WTC11 (cell line): ENCODE measurements at regions not wholly inside any gene's neighbourhood (a gene's known extent, or its start where the extent isn't known, plus 50 kb on each side); places are given as distances from the start of the nearest gene placed in this dataset.
A peak's percentile ranks its signal among the peaks of the same experiment; 100 is the strongest.

Experiments
- ATAC-seq: fragments of 200-7000 bp; cut with Tn5 transposase; 2 replicates; pipeline ENCODE4 v1.10.0; 2021; ENCODE audit warnings: mild to moderate bottlenecking, moderate library complexity
- CTCF ChIA-PET: fragments of 300-600 bp; sonication (Branson Sonifier 250); formaldehyde crosslinking; loops from one replicate; lab custom pipeline; 2021; ENCODE audit warnings: antibody characterized with exemption; lab: Charles Lee
- POLR2A ChIA-PET: fragments of 350-600 bp; sonication (Branson Sonifier 250); formaldehyde crosslinking; loops from one replicate; lab custom pipeline; 2021; ENCODE audit warnings: antibody characterized with exemption; lab: Charles Lee
- DNase-seq: peaks from one replicate; pipeline ENCODE4 v3.0.0; 2021; ENCODE audit warnings: low spot score
- H3K27ac Mint-ChIP-seq: 2 replicates; pipeline ENCODE4 v1.8.0; 2021; ENCODE audit warnings: mixed read lengths
- H3K27me3 Mint-ChIP-seq: 2 replicates; pipeline ENCODE4 v1.8.0; 2021; ENCODE audit warnings: low read depth, mild to moderate bottlenecking, moderate library complexity, mixed read lengths
- H3K36me3 Mint-ChIP-seq: 2 replicates; pipeline ENCODE4 v1.8.0; 2021; ENCODE audit warnings: mixed read lengths
- H3K4me1 Mint-ChIP-seq: 2 replicates; pipeline ENCODE4 v1.8.0; 2022; ENCODE audit warnings: mixed read lengths
- H3K4me3 Mint-ChIP-seq: 2 replicates; pipeline ENCODE4 v1.8.0; 2021; ENCODE audit warnings: mild to moderate bottlenecking, moderate library complexity, mixed read lengths
- H3K9me3 Mint-ChIP-seq: 2 replicates; pipeline ENCODE4 v1.8.0; 2021; ENCODE audit warnings: mixed read lengths
- E2F1 ChIP-seq: sonication (generic); formaldehyde crosslinking; IDR thresholded peaks from 2 replicates; pipeline ENCODE4 v1.8.0; 2022; ENCODE audit warnings: mild to moderate bottlenecking, missing genetic modification reagents
- ETV6 ChIP-seq: sonication (generic); formaldehyde crosslinking; IDR thresholded peaks from 2 replicates; pipeline ENCODE4 v1.8.1; 2022; ENCODE audit warnings: mild to moderate bottlenecking, missing genetic modification reagents
- FOXJ3 ChIP-seq: sonication (generic); formaldehyde crosslinking; IDR thresholded peaks from 2 replicates; pipeline ENCODE4 v1.9.0; 2021; ENCODE audit warnings: missing genetic modification reagents, mild to moderate bottlenecking, borderline replicate concordance
- FOXK1 ChIP-seq: sonication (generic); formaldehyde crosslinking; IDR thresholded peaks from 2 replicates; pipeline ENCODE4 v1.8.0; 2022; ENCODE audit warnings: mild to moderate bottlenecking, moderate library complexity, missing genetic modification reagents
- JAZF1 ChIP-seq: fragments of 250-450 bp; sonication (Bioruptor Pico); IDR thresholded peaks from 2 replicates; pipeline ENCODE4 v1.9.0; 2021; ENCODE audit warnings: moderate library complexity, mild to moderate bottlenecking, inconsistent platforms
- NR1H2 ChIP-seq: sonication (generic); formaldehyde crosslinking; IDR thresholded peaks from 2 replicates; pipeline ENCODE4 v1.9.0; 2021; ENCODE audit warnings: mild to moderate bottlenecking, moderate library complexity, missing genetic modification reagents
- NR2C2 ChIP-seq: sonication (generic); formaldehyde crosslinking; IDR thresholded peaks from 2 replicates; pipeline ENCODE4 v1.8.0; 2022; ENCODE audit warnings: mild to moderate bottlenecking, missing genetic modification reagents
- RORB ChIP-seq: fragments of 250-450 bp; sonication (Bioruptor Pico); IDR thresholded peaks from 2 replicates; pipeline ENCODE4 v1.9.0; 2021; ENCODE audit warnings: mild to moderate bottlenecking
- TEAD1 ChIP-seq: sonication (generic); formaldehyde crosslinking; IDR thresholded peaks from 2 replicates; pipeline ENCODE4 v1.8.0; 2022; ENCODE audit warnings: mild to moderate bottlenecking, missing genetic modification reagents
- TEAD4 ChIP-seq: sonication (generic); formaldehyde crosslinking; IDR thresholded peaks from 2 replicates; pipeline ENCODE4 v1.8.0; 2022; ENCODE audit warnings: mild to moderate bottlenecking, missing genetic modification reagents
- ZMAT4 ChIP-seq: fragments of 250-450 bp; sonication (Bioruptor Pico); IDR thresholded peaks from 2 replicates; pipeline ENCODE4 v1.9.0; 2021; ENCODE audit warnings: mild to moderate bottlenecking
- ZNF121 ChIP-seq: sonication (generic); formaldehyde crosslinking; IDR thresholded peaks from 2 replicates; pipeline ENCODE4 v1.8.0; 2023; ENCODE audit warnings: missing genetic modification reagents
- ZNF396 ChIP-seq: fragments of 250-450 bp; sonication (Bioruptor Pico); IDR thresholded peaks from 2 replicates; pipeline ENCODE4 v1.8.0; 2021; ENCODE audit warnings: mild to moderate bottlenecking, moderate library complexity, borderline replicate concordance
- TF ChIP-seq, protein P1 (sequence below): sonication (generic); formaldehyde crosslinking; conservative IDR thresholded peaks from 2 replicates; pipeline ENCODE4 v1.8.1; 2023; ENCODE audit warnings: mild to moderate bottlenecking, low read depth, missing genetic modification reagents, moderate library complexity
- TF ChIP-seq, protein P2 (sequence below): sonication (generic); formaldehyde crosslinking; IDR thresholded peaks from 2 replicates; pipeline ENCODE4 v1.8.0; 2023; ENCODE audit warnings: mild to moderate bottlenecking, missing genetic modification reagents

DNA sequence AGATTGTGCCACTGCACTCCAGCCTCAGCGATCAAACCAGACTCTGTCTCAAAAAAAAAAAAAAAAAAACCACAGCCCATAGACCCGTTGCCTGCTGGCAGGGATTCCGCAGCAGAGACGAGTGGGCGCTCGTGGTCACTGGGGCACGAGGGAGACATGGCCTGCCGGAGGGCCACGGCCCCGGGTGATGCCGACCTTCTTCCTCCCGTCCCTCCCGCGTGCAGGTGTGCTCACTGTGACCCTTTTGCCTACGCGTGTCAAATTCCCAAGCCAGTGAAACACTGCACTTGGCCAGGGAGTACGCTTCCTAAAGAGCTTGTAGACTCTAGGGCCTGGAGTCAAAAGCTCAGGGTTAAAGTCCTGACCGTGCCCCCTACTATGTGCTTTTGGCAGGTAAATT, 397.6 kb upstream of the MYT1L start:
- Mint-ChIP-seq H3K4me3 (no peak overlapping the region), H3K4me1 (peaks cover 11% of the 10 kb centered on the region), H3K36me3 (no peaks in the 10 kb centered on the region), H3K27ac (peak overlapping the region; percentile 63; the same call in 1 of the 2 replicates), H3K9me3 (no peaks in the 10 kb centered on the region), H3K27me3 (no peaks in the 10 kb centered on the region)
- POLR2A ChIA-PET = no interaction called here
- no peak for ATAC-seq
- CTCF ChIA-PET = no interaction called here
- DNase-seq = no peak
- TF ChIP-seq RORB (no peak), JAZF1 (CRISPR knock-in tag) (no peak), FOXK1 (no peak), E2F1 (no peak), NR1H2 (CRISPR knock-in tag) (no peak), FOXJ3 (no peak)

DNA sequence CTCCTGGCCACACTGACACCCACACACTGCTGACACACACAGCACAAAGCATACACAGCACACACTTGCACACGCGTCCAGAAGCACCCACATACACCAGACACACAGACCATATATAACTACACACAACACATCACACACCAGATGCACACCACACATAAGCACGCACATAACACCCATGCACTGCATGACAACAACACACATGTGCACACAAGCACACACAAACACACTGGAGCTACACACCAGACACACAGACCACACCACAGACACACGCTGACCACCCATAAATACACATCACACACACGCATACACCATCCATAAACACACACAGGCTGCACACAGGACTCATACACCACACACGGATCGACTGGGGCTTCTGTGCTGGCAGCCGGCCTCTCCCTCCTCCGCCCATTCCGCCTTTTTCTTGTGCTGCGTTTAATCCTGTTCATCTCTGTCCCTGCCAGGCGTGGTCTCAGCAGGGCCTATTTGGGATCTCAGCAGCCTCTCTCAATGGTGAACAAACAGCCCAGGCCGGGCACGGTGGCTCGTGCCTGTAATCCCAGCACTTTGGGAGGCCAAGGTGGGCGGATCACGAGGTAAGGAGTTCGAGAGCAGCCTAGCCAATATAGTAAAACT, 396.9 kb upstream of the MYT1L start:
- ATAC-seq = no peak
- H3K27me3 Mint-ChIP-seq = no peaks in the 10 kb centered on the region
- ChIA-PET POLR2A (no interaction called here), CTCF (no interaction called here)
- no peak overlapping the region for H3K27ac Mint-ChIP-seq
- no peaks in the 10 kb centered on the region for H3K9me3 Mint-ChIP-seq
- TF ChIP-seq, protein P1, sequence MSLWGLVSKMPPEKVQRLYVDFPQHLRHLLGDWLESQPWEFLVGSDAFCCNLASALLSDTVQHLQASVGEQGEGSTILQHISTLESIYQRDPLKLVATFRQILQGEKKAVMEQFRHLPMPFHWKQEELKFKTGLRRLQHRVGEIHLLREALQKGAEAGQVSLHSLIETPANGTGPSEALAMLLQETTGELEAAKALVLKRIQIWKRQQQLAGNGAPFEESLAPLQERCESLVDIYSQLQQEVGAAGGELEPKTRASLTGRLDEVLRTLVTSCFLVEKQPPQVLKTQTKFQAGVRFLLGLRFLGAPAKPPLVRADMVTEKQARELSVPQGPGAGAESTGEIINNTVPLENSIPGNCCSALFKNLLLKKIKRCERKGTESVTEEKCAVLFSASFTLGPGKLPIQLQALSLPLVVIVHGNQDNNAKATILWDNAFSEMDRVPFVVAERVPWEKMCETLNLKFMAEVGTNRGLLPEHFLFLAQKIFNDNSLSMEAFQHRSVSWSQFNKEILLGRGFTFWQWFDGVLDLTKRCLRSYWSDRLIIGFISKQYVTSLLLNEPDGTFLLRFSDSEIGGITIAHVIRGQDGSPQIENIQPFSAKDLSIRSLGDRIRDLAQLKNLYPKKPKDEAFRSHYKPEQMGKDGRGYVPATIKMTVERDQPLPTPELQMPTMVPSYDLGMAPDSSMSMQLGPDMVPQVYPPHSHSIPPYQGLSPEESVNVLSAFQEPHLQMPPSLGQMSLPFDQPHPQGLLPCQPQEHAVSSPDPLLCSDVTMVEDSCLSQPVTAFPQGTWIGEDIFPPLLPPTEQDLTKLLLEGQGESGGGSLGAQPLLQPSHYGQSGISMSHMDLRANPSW (CRISPR knock-in tag) = no peak
- no peak for TF ChIP-seq NR2C2 (CRISPR knock-in tag)
- TF ChIP-seq TEAD1 (CRISPR knock-in tag) = no peak
- no peak for TF ChIP-seq ETV6 (CRISPR knock-in tag)
- no peak for TF ChIP-seq TEAD4
- TF ChIP-seq ZNF396 (CRISPR knock-in tag) = no peak
- no peak for TF ChIP-seq ZMAT4
- no peak for TF ChIP-seq NR1H2 (CRISPR knock-in tag)
- DNase-seq = no peak
- H3K4me3 Mint-ChIP-seq = no peak overlapping the region
- H3K36me3 Mint-ChIP-seq = no peaks in the 10 kb centered on the region
- H3K4me1 Mint-ChIP-seq = peaks cover 11% of the 10 kb centered on the region

- H3K27me3 Mint-ChIP-seq = no peaks in the 10 kb centered on the region
- peaks cover 11% of the 10 kb centered on the region for H3K4me1 Mint-ChIP-seq
- ChIA-PET POLR2A (no interaction called here), CTCF (no interaction called here)
- ATAC-seq = no peak
- no peaks in the 10 kb centered on the region for H3K36me3 Mint-ChIP-seq
- DNase-seq = no peak
- H3K27ac Mint-ChIP-seq = no peak overlapping the region
- no peak overlapping the region for H3K4me3 Mint-ChIP-seq
- TF ChIP-seq, protein P2, sequence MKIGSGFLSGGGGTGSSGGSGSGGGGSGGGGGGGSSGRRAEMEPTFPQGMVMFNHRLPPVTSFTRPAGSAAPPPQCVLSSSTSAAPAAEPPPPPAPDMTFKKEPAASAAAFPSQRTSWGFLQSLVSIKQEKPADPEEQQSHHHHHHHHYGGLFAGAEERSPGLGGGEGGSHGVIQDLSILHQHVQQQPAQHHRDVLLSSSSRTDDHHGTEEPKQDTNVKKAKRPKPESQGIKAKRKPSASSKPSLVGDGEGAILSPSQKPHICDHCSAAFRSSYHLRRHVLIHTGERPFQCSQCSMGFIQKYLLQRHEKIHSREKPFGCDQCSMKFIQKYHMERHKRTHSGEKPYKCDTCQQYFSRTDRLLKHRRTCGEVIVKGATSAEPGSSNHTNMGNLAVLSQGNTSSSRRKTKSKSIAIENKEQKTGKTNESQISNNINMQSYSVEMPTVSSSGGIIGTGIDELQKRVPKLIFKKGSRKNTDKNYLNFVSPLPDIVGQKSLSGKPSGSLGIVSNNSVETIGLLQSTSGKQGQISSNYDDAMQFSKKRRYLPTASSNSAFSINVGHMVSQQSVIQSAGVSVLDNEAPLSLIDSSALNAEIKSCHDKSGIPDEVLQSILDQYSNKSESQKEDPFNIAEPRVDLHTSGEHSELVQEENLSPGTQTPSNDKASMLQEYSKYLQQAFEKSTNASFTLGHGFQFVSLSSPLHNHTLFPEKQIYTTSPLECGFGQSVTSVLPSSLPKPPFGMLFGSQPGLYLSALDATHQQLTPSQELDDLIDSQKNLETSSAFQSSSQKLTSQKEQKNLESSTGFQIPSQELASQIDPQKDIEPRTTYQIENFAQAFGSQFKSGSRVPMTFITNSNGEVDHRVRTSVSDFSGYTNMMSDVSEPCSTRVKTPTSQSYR (CRISPR knock-in tag) = no peak
- TF ChIP-seq ZNF121 (CRISPR knock-in tag) = no peak
- no peak for TF ChIP-seq TEAD4
- TF ChIP-seq, all 79 proteins: peak for 0
- H3K9me3 Mint-ChIP-seq = no peaks in the 10 kb centered on the region
Measured at GRCh38 chr2:2726163-2726562, 395.1 kb upstream of the MYT1L start.
